Activated CD4-positive, alpha-beta T cell treated with anti-CD3 and anti-CD28 coated beads, Interleukin-2, amount 10 ng/mL, durations not matched to agents 7 days and 5 days (primary cell): ENCODE measurements at regions not wholly inside any gene's neighbourhood (a gene's known extent, or its start where the extent isn't known, plus 50 kb on each side); places are given as distances from the start of the nearest gene placed in this dataset.
"Not testable (repeated sequence)": the region's sequence is repeated elsewhere in the genome, so short reads cannot be mapped to it uniquely, and the experiment has no call there.

Source experiments
- CTCF ChIA-PET: fragments of 350-600 bp; sonication (Branson Sonifier 250); formaldehyde crosslinking; loops from one replicate; lab custom pipeline; 2021; ENCODE audit warnings: antibody characterized with exemption; lab: Charles Lee
- POLR2A ChIA-PET: fragments of 350-600 bp; sonication (Branson Sonifier 250); formaldehyde crosslinking; loops from one replicate; lab custom pipeline; 2021; ENCODE audit warnings: antibody characterized with exemption; lab: Charles Lee
- DNase-seq: peaks from one replicate; pipeline ENCODE4 v3.0.0-alpha.2; 2020
- H3K27ac Mint-ChIP-seq: one replicate; pipeline ENCODE4 v1.8.0; 2021; ENCODE audit warnings: mild to moderate bottlenecking, moderate library complexity, mixed read lengths
- H3K27me3 Mint-ChIP-seq: one replicate; pipeline ENCODE4 v1.8.0; 2021; ENCODE audit warnings: mixed read lengths
- H3K36me3 Mint-ChIP-seq: one replicate; pipeline ENCODE4 v1.8.0; 2021; ENCODE audit warnings: low read depth, mixed read lengths
- H3K4me1 Mint-ChIP-seq: one replicate; pipeline ENCODE4 v1.8.0; 2021; ENCODE audit warnings: mixed read lengths
- H3K4me3 Mint-ChIP-seq: one replicate; pipeline ENCODE4 v1.8.0; 2021; ENCODE audit warnings: mild to moderate bottlenecking, moderate library complexity, mixed read lengths
- H3K9me3 Mint-ChIP-seq: one replicate; pipeline ENCODE4 v1.8.0; 2021; ENCODE audit warnings: mixed read lengths

DNA sequence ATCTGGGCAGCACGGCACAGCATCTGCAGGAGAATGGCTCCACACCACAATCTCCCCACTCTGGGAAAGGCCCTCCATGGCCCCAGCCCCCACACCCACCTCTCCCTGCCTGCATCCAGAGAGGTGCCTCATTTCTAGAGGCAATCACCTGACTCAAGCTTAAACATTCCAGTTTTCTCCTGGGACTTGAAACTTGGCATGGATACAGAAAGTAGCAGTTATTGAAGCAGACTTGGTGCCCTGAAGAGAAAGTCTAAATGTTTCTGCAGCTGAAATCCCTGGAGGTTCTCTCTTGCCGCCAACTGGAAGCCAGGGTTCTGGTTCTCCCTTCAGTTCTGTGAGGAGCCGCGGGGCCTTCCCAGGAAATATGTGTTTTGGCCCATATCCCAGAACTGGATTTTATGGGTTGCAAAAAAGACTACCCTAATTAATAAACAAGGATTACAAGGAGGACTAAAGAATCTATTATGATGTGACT is 122.8 kb downstream of the SKIDA1 start:
- H3K4me1 Mint-ChIP-seq: peaks cover 13% of the 10 kb centered on the region
- H3K36me3 Mint-ChIP-seq: no peaks in the 10 kb centered on the region
- H3K9me3 Mint-ChIP-seq: no peaks in the 10 kb centered on the region
- no peak overlapping the region for H3K27ac Mint-ChIP-seq
- peaks cover 11% of the 10 kb centered on the region for H3K27me3 Mint-ChIP-seq
- DNase-seq: no peak
- no peak overlapping the region for H3K4me3 Mint-ChIP-seq
- POLR2A ChIA-PET: no interaction called here
- CTCF ChIA-PET: no interaction called here

DNA sequence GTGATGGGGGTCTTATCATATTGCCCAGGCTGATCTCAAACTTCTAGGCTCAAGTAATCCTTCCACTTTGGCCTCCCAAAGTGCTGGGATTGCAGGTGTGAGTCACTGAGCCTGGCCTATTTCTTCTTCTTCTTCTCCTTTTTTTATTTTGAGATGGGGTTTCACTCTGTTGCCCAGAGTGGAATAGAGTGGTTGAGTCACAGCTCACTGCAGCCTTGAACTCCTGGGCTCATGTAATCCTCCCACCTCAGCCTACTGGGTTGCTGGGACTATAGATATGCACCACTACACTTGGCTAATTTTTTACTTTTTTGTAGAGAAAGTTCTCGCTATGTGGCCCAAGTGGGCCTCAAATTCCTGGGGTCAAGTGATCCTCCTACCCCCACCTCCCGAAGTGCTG is 124.3 kb downstream of the SKIDA1 start:
- DNase-seq: no peak
- ChIA-PET CTCF (no interaction called here), POLR2A (no interaction called here)
- H3K9me3 Mint-ChIP-seq: no peaks in the 10 kb centered on the region
- H3K4me3 Mint-ChIP-seq: no peak overlapping the region
- H3K36me3 Mint-ChIP-seq: no peaks in the 10 kb centered on the region
- peaks cover 11% of the 10 kb centered on the region for H3K27me3 Mint-ChIP-seq
- peaks cover under 1% of the 10 kb centered on the region for H3K4me1 Mint-ChIP-seq
- no peak overlapping the region for H3K27ac Mint-ChIP-seq

DNA sequence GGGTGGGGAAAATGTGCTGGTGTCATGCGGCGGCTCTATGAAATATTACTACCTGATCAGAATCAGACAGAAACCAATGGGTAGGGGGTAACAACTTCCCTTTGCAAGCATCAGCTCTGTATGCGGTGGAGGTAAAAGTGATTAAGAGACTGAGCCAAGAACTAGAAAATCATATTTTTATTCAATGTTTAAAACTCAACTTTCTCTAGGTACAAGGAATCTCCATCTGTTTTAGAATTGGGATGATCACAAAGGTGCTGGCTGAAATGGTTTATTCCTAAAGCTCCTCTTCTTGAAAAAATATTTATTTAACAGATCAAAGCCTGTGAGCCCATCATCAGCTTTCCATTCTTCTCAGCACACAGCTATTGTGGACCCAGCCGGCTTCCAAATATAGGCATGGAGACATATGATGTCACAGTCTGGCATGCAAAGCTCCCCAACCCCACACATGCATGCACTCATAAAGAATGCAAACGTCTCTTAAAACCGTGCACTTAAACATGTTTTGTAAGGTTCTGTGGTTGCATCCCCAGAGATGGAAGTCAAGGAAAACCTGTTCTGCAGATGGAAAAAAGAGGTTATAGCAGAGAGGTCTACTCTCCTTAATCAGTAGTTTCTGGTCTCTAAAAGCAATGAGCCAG is 126.0 kb downstream of the SKIDA1 start:
- H3K36me3 Mint-ChIP-seq: no peaks in the 10 kb centered on the region
- H3K4me3 Mint-ChIP-seq: no peak overlapping the region
- ChIA-PET POLR2A (no interaction called here), CTCF (no interaction called here)
- H3K27me3 Mint-ChIP-seq: peaks cover 11% of the 10 kb centered on the region
- peaks cover 3% of the 10 kb centered on the region for H3K9me3 Mint-ChIP-seq
- no peak overlapping the region for H3K27ac Mint-ChIP-seq
- H3K4me1 Mint-ChIP-seq: no peaks in the 10 kb centered on the region
- no peak for DNase-seq

DNA sequence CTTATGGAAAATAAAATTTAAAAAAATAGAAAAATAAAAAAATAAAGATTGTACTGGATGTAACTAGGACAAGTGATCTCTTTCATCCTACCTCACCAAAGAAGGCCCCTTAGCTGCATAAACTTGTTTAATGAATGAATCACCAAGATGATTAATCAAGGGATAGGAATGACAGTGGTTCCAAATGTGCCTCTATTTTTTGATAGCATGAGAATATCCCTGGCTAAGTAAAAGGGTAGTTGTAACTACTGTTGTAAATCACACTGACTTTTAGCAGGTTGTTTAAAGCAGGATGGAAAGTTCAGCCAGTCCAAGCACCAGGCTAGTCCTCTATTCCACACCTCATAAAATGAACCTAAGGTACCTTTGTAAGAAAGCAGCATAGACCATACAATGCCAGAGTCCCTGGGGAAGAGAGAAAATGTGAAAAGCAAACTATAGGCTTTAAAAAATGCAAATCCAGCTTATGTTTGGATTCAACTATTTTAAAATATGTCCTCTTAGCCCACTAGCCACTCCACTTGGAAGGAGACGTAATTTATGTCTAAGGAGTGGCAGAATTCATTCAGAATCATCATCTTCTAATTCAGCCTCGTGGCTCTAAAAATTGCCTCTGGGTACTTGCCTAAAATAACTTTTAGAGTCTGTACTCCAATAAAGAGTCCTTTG is 126.8 kb downstream of the SKIDA1 start:
- peaks cover 11% of the 10 kb centered on the region for H3K27me3 Mint-ChIP-seq
- POLR2A ChIA-PET: no interaction called here

DNA sequence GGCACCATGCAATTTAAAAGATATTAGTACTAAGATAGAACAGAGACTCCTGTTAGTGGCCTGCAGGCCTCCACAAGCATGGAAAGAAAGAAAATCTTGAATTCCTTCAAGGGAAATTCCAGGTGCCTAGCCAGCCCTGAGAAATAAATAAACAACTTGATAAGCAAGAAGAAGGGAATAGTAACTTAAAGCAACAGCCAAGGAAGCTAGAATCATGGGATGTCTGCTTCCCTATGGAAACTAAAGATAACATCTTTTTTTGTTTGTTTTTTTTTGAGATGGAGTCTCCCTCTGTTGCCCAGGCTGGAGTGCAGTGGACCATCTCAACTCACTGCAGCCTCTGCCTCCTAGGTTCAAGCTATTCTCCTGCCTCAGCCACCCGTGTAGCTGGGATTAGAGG is 128.6 kb downstream of the SKIDA1 start:
- ChIA-PET POLR2A (no interaction called here), CTCF (no interaction called here)
- no peak for DNase-seq
- peaks cover 3% of the 10 kb centered on the region for H3K9me3 Mint-ChIP-seq
- no peak overlapping the region for H3K27ac Mint-ChIP-seq
- H3K4me3 Mint-ChIP-seq: no peak overlapping the region
- H3K36me3 Mint-ChIP-seq: no peaks in the 10 kb centered on the region
- H3K27me3 Mint-ChIP-seq: peaks cover 11% of the 10 kb centered on the region
- H3K4me1 Mint-ChIP-seq: no peaks in the 10 kb centered on the region

More for the DNA sequence above, 126.8 kb downstream of the SKIDA1 start:
- CTCF ChIA-PET: interaction anchor here (0.7 kb wide), 2 partner anchors 98 to 860 kb away, joined by 3 read pairs; no protein-coding TSS in a partner anchor
- H3K36me3 Mint-ChIP-seq: no peaks in the 10 kb centered on the region
- H3K4me1 Mint-ChIP-seq: no peaks in the 10 kb centered on the region
- H3K9me3 Mint-ChIP-seq: peaks cover 3% of the 10 kb centered on the region
- H3K27ac Mint-ChIP-seq: no peak overlapping the region
- no peak for DNase-seq
- H3K4me3 Mint-ChIP-seq: no peak overlapping the region

DNA sequence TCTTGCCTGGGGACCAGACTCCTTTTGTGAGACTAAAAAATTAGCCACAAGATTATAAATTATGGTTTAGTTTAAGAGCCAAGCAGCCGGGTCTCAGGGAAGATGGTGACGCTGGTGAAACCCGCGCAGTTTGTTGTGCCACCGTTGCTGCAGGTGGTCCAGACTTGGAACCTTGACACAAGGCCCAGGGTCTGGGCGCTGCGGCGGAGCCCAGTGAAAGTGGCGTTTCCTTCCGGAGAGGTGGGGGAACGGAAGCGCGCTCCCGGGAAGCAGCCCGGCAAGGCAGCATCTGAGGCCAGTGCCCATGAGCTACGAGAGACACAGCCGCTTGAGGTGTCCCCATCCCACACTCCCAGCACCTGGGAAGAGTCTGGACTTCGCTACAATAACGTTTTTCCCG is 131.6 kb downstream of the SKIDA1 start:
- Mint-ChIP-seq H3K27ac (no peak overlapping the region), H3K9me3 (peaks cover 3% of the 10 kb centered on the region), H3K36me3 (no peaks in the 10 kb centered on the region), H3K27me3 (peaks cover 5% of the 10 kb centered on the region), H3K4me1 (no peaks in the 10 kb centered on the region), H3K4me3 (no peak overlapping the region)
- no peak for DNase-seq
- POLR2A ChIA-PET: no interaction called here
- CTCF ChIA-PET: no interaction called here

DNA sequence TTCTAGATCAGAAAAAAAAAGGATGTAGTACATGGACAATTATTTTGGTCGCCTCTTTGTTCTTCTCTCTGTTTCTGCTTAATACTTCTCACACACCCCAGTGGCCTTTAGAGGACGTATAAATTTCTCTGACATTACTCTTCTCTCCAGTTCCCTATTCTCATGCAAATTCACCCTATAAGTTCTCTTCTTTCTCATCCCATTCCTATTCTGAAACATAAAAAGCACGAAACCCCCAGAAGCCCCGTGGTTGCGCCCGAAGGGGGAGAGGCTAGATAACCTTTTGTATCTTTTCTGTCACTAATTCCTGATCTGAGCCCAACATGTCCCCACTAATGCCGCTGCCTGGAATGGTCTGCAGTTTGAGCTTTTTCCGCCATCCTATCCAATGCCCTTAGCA is 136.9 kb downstream of the SKIDA1 start:
- peaks cover 4% of the 10 kb centered on the region for H3K27me3 Mint-ChIP-seq

DNA sequence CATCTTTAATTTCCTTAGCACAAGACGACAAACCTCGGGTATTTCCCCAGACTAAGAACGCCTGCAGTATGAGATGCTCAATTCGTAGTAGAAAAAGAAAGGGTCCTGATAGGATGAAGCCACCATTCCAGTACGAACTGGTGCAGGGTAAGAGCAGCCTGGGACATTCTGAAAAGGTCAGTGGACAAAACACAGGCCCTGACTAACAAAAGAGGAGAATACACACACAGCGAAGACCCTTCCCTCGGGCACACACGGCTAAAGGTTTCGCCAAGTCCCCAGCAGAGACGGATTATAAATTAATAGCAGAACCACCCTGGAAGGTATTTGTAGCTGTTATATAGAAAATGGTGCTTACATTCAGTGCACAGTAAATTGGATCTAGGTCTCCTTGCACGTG is 137.6 kb downstream of the SKIDA1 start:
- CTCF ChIA-PET: interaction anchor here (0.7 kb wide), 1 partner anchor 1953 kb away, joined by 3 read pairs; no protein-coding TSS in a partner anchor
- Mint-ChIP-seq H3K27me3 (peaks cover 4% of the 10 kb centered on the region), H3K36me3 (no peaks in the 10 kb centered on the region), H3K9me3 (no peaks in the 10 kb centered on the region), H3K4me1 (no peaks in the 10 kb centered on the region), H3K4me3 (no peak overlapping the region), H3K27ac (no peak overlapping the region)
- no peak for DNase-seq
- POLR2A ChIA-PET: no interaction called here

More for the DNA sequence above, 136.9 kb downstream of the SKIDA1 start:
- H3K9me3 Mint-ChIP-seq: no peaks in the 10 kb centered on the region
- DNase-seq: no peak
- no peaks in the 10 kb centered on the region for H3K36me3 Mint-ChIP-seq
- CTCF ChIA-PET: no interaction called here
- no peak overlapping the region for H3K4me3 Mint-ChIP-seq
- H3K4me1 Mint-ChIP-seq: no peaks in the 10 kb centered on the region
- POLR2A ChIA-PET: no interaction called here
- no peak overlapping the region for H3K27ac Mint-ChIP-seq

DNA sequence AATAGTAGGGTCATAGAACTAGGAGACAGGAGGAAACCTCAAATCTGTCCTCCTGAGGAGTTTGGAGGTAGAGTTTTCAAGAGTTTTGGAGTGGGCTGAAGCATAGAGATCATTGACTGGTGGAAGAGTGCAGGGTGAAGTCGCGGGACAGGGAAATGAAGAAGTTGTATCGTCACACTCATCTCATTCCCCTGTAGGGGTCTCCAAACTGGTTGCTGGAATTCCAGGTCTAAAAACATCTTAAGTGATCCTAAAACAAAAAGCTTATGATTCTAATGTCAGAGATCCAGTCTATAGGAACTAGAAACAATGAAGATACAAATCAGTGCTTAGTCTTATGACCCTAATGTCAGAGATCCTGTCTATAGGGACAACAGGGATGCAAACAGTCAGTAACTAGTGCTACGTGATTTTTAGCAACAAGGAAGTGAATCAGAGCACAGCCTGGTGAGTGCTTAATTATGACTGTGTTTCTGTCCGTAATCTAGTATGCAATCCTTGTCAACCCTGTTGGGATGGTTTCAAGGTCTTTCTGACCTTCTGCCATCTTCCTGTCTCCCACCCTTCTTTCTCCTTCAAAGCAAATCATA is 139.4 kb downstream of the SKIDA1 start:
- POLR2A ChIA-PET: no interaction called here
- H3K4me1 Mint-ChIP-seq: no peaks in the 10 kb centered on the region

DNA sequence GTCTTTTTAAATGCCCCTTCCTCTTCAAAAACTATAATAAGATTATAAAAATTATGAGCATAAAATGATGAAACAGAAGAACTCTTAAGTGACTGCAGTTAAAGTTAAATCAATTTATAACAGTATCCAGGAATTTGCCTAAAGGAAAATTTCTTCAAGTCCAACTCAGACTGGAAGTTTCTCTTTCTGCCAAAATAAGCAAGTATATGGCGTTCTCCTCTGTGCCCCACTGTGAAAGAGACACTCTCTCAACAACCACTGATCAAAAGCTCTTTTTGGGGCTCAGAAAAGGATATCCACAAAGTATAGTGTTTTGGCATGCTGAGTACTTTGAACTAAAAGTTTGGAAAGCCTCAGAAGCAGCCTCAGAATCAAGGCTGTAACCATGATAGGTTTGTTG is 139.9 kb downstream of the SKIDA1 start:
- POLR2A ChIA-PET: no interaction called here
- CTCF ChIA-PET: no interaction called here
- Mint-ChIP-seq H3K27ac (no peak overlapping the region), H3K9me3 (no peaks in the 10 kb centered on the region), H3K4me1 (peaks cover 2% of the 10 kb centered on the region), H3K4me3 (no peak overlapping the region), H3K27me3 (no peaks in the 10 kb centered on the region), H3K36me3 (no peaks in the 10 kb centered on the region)
- no peak for DNase-seq

More for the DNA sequence above, 139.4 kb downstream of the SKIDA1 start:
- Mint-ChIP-seq H3K9me3 (no peaks in the 10 kb centered on the region), H3K27me3 (peaks cover under 1% of the 10 kb centered on the region), H3K4me3 (no peak overlapping the region), H3K27ac (no peak overlapping the region), H3K36me3 (no peaks in the 10 kb centered on the region)
- CTCF ChIA-PET: no interaction called here
- no peak for DNase-seq

DNA sequence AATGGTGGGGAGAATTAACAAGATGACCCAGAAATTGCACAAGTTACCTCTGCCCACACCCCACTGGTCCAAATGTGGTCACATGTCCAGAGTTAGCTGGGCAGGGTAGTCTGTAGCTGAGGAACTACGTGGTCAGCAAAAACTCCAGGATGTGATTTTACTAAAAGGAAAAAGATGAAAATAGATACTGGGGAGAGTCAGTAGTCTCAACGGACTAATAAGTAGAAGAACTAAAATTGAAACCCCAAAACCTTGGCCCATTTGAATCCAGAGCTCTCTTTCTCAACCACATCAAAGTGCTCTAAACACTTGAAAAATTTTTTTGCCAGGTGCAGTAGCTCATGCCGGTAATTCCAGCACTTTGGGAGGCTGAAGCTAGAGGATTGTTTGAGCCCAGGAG is 146.3 kb downstream of the SKIDA1 start:
- no peak overlapping the region for H3K4me3 Mint-ChIP-seq
- H3K36me3 Mint-ChIP-seq: no peaks in the 10 kb centered on the region
- ChIA-PET CTCF (no interaction called here), POLR2A (no interaction called here)
- peaks cover 9% of the 10 kb centered on the region for H3K4me1 Mint-ChIP-seq
- no peaks in the 10 kb centered on the region for H3K9me3 Mint-ChIP-seq
- H3K27me3 Mint-ChIP-seq: no peaks in the 10 kb centered on the region
- H3K27ac Mint-ChIP-seq: no peak overlapping the region
- DNase-seq: no peak

DNA sequence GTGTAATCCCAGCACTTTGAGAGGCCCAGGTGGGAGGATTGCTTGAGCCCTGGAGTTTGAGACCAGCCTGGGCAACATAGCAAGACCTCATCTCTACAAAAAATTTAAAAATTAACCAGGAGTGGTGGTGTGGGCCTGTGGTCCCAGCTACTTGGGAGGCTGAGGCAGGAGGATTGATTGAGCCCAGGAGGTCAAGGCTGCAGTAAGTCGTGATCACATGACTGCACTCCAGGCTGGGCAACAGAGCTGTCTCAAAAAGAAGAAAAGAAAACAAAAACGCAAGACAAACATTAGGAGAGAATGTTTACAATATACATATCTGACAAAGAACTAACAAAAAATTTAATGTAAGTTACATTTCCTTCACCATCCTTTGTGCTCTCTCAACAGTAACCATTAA is 150.2 kb downstream of the SKIDA1 start:
- CTCF ChIA-PET, H3K27ac Mint-ChIP-seq, H3K36me3 Mint-ChIP-seq, H3K9me3 Mint-ChIP-seq, H3K4me3 Mint-ChIP-seq, H3K27me3 Mint-ChIP-seq, DNase-seq, POLR2A ChIA-PET: not testable (repeated sequence)
- H3K4me1 Mint-ChIP-seq: peaks cover 16% of the 10 kb centered on the region

DNA sequence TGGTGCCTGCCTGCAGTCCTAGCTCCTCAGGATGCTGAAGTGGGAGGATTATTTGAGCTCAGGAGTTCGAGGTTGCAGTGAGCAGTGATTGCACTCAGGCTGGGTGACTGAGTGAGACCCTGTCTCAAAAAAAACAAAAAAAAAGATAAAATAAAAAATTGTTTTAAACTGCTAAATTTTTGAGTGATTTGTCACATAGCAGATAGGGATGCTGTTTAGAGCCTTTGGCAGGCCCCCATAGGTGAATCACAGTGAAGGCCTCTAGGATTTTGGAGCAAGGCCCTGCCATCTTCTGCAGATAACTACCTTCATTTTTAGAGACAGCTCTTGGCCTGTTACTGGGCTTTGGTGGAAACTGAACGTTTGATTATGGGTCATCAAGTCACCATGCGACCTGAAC is 151.6 kb downstream of the SKIDA1 start:
- H3K4me1 Mint-ChIP-seq: peaks cover 12% of the 10 kb centered on the region
- CTCF ChIA-PET, H3K36me3 Mint-ChIP-seq, H3K9me3 Mint-ChIP-seq, DNase-seq, H3K27me3 Mint-ChIP-seq, H3K27ac Mint-ChIP-seq, POLR2A ChIA-PET, H3K4me3 Mint-ChIP-seq: not testable (repeated sequence)
